ENCODE measurements at regions not wholly inside any gene's neighbourhood (a gene's known extent, or its start where the extent isn't known, plus 50 kb on each side); places are given as distances from the start of the nearest gene placed in this dataset.

DNA sequence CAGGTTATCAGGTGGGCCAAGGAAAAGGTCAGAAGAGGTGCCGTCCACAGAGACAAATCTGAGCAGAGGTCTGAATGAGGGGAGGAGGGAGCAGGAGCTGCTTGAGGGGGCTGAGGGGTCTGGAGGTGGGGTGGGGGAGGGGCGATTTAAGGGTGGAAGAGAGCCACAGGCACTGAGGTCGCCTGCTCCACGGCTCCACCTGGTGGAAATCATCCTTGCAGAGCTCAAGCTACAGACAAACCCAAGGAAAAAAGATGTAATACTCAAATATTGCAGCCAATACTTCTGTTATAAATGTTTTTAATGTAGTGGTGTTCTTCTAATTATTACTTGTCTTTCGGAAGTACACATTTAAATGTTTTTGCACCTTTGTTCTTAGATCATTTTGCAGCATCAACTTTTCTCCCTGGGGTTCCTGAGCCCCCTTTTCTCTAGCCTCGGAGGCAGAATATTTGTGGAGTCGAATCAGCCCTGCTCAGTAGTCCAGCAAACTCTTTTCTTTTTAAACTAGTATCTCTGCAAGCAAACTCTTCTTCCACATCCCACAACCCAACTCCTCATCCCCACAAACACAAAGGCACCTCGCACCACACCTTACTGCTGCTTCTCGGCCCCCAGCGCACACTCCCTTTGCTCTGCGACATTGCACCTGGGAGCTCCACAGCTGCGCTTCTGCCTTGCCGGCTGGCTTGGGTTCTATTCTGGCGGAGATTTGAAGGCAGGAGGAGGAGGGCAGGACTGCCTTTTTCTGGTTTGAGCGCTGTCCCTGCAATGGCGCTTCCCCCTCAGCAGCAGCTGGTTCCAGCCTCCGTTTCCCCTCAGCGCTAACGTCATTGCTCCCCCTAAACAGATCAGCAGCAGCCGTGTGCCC is 51.0 kb upstream of the TFAP2A start:
- DNase-seq, result peak; percentile 32

All from activated CD4-positive, alpha-beta T cell treated with anti-CD3 and anti-CD28 coated beads, Interleukin-2, Interleukin-6, amounts not matched to agents 100 ng/mL and 50 ng/mL, durations not matched to agents 16 hours and 8 hours (primary cell).